Fibroblast of skin of right quadriceps (primary cell): ENCODE measurements at regions not wholly inside any gene's neighbourhood (a gene's known extent, or its start where the extent isn't known, plus 50 kb on each side); places are given as distances from the start of the nearest gene placed in this dataset.

ENCODE experiments used
- DNase-seq: peaks from one replicate; pipeline ENCODE4 v3.0.0-alpha.2; 2013

DNA sequence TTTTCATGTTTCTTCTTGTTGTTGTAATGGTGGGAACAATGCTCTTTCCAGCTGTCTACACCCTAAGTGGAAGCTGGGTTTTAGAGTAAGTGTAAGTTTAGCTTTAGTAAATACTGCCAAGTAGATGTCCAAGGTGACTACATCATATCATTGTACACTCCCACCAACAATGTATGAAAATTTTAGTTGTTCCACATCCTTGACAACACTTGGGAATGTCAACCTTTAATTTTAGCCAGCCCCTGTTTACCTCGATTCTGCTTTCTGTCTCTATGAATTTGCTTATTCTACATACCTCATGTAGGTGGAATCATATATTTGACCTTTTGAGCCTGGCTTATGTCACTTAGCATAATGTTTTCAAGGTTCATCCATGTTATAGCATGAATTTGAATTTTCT is 93.0 kb downstream of the MTPAP start:
- DNase-seq: no peak

DNA sequence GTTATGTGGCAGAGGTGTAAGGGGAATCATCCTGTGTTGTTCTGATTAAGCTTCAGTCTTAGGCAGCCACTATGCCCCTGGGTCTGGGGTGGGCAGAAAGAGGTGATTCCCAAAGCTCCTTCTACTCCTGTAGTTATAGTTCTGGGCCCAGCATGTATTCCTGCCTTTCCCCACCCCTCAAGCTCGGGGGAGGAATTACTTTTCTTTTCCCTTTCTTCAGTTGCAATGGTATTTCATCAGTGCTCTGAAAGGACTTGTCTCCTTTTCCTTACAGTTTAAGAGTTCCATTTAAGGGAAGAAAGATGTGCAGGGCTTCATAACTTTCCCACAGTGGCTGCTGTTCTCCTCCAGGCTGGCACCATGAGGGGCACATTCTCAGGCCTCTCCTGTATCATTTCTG is 94.2 kb downstream of the MTPAP start:
- DNase-seq: peak; percentile 17

DNA sequence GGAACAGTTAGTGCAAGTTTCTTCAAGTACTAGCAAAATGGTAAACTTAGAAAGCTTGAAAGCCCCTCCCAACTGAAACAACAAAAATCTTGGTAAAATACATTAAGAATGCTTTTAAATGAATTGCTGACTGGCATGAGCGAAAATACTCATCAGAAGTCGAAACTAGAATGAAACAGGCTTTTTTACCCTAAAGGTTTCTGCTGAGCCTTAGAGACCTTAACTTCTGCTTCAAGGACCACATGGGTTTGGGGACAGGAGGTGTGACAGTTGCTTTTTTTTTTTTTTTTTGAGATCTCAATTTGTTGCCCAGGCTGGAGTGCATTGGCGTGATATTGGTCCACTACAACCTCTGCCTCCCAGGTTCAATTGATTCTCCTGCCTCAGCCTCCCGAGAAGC is 100.3 kb downstream of the MTPAP start:
- DNase-seq: no peak

DNA sequence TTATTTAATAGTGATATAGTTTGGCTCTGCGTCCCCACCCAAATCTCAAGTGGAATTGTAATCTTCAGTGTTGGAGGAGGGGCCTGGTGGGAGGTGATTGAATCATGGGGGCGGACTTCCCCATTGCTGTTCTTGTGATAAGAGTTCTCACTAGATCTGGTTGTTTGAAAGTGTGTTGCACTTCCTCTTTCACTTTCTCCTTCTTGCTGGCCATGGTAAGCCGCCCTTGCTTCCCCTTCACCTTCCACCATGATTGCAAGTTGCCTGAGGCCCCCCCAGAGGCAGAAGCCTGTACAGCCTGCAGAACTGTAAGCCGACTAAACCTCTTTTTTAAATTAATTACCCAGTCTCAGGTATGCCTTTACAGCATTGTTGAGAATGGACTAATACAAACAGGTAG is 101.4 kb downstream of the MTPAP start:
- no peak for DNase-seq

DNA sequence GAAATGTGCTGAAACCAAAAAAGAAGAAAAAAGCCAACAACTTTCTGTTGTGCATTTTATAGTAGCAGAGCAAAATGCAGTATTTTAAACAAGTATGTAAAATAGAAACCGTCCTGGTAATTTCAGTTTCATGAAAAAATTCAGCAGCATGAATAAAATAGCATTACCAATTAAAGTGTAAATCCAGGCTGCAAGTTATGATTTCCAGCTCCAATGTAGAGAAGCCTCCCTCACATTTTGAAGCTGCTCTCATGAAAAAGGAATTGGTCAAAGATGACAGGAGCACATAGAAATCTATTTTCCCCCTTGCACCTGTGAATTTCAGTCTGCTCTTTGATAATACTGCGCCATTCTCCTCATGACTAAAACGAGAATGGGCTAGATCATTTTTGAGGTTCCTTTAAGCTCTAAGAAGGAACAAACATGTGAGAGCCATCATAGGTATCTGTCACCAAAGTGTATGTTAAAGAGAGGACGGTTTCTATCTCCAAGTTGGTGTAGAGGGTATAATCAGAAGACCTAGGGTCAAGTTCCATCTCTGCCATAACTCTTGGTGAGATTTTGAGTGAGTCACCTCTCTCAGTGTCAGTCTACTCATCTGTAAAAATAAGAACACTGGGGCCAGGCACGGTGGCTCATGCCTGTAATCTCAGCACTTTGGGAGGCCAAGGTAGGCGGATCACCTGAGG is 107.5 kb downstream of the MTPAP start:
- no peak for DNase-seq

DNA sequence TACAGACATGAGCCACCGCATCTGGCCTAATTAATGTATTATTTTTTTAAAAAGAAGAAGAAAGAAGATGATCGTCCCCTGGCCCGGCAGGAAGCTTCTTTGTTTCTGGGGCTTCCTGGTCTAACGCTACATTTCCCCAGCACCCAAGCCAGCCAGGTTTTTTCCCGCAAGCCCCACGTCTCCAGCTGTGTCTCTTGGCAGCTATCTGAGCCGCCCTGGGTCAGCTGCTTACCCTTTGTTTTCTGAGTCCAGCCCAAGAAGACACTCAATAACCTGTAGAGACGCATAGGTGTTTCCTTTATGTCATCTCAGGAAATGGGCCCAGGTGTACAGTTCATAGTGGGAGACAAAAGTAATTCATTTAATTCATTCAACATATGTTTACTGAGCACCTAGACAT is 110.2 kb downstream of the MTPAP start:
- DNase-seq: no peak

DNA sequence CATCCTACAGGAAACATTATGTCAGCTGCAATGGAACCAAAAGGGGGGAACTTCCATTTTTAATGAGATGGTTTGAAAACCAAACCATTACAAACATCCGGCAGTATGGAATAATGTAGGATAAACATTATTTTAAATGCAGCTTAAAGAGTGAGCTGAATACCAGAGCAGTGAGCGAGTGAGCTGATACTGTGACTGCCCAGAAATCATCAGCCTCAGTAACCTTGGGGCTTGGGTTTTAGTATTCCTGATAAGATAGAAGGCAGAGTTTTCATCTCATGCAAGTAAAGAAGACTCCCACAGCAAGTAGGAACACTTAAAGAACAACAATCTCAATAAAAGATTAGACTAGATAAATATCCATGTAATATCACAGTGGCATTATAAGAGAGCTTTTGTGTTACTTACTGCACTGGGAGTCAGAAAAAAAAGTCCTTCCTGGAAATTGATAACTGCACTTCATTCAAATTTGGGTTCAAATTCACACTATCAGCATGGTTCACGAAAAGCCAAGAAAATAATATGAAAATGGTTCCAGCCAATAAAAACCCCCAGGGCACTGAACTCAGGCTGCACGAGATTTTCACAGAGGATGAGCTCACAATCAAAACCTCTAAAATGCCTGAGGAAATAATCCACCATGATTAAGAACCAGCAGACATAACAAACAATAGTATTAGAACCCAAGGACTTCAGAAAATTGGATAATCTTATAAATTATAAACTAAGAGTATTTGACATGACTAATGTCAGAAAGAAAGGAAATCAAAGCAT is 115.7 kb downstream of the MTPAP start:
- DNase-seq: peak; percentile 10

DNA sequence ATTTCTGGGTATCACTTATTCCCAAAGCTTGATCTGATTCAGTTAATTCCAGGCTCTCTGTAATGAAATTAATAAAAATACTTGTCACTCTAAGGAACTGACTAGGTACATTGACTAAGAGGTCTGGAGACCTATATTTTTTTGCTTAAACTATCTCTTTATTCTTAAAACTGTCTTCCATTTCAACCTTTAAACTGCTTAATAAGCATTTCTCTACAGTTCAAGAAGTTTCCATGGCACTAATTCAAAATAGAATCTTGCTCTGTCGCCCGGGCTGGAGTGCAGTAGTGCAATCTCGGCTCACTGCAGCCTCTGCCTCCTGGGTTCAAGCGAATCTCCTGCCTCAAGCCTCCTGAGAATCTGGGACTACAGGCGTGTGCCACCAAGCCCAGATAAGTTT is 117.4 kb downstream of the MTPAP start:
- DNase-seq: no peak

DNA sequence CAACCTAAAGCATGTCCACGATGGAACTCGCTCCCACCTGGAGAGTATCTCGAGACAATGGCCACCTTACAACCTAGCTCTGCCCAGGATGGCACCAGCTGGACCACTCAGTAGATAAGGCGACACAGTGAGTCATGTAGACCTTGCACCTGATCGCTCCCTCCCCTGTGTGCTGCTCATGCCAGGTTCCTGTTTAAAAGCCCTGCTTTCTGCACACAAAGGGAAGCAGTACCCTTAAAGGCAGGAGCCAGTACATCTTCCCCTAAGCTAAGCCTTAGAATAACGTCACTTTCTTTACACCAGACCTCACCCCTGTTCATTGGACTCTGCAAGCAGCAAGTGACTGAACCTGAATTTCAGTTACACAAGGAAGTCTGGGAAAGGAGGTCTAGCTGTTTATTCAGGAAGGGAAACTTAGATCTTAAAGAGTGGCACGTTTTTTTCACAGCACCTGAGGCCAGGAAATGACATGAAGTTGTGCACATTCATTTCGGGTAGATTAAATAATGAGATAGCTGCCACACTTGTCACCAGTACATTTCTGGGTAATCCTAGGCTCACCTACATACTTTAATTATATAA is 117.9 kb downstream of the MTPAP start:
- DNase-seq: no peak

DNA sequence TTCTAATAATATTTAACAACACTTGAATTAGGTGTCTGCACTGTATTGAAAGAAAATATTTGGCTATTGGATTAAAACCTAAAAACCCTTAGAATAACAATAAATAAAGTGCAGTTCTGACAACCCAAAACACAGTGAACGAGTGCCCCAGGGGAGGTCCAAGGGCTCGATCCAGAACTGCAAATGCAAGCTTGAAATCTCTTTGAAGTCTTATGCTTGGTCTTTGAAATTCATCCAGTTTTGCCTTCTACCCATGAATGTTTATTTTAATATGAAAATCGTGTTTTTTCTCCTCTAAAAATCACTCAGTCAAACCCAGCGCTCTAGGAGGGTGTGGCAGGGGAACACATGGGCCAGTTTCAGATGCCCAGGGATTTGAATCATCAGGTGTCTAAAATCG is 119.5 kb downstream of the MTPAP start:
- DNase-seq: no peak

DNA sequence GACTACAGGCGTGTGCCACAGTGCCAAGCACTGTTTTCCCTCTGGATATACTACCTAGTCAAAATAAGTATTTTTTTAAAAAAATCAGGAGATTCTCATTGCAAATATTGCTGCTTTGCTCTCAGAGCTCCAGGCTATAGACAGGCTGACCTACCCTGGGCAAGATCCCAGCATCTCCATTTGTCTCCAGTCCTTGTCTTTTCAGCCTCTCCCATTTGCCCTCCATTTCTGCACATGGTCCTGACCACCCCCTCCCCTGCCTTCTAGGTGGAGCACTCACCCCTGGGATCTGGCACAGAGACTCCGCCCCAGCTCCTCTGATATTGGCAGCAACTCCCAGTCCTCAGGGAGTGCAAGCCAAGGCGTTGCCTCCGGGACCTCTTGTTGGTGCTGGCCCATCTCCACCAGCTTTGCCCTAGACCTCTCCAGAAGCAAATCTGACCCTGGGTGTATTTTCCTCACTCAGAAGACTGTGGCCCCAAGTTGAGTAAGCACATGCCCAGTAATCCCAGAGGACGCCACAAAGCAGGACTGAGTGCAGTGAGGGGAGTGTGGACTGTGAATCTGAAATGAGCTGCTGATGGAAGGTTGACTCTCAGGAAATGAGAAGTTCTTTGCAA is 120.6 kb downstream of the MTPAP start:
- no peak for DNase-seq

DNA sequence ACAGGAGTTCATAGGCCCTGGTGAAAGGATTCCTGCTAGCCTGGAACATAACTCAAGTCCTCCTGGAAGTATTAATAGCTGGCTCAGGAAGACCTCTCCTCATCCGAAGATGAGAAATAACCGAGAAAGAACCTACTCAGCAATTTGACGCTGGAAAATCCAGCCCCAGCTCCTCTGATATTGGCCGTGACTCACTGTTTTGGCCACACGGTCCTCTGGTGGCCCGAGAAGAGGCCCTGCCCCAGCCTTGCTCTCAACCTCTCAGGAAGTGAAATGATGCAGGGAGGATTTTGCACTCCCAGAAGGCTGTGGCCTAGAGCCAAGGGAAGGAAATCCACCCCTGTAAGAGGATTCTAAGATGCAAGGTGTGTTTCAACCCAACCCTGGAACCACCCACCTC is 121.6 kb downstream of the MTPAP start:
- no peak for DNase-seq

DNA sequence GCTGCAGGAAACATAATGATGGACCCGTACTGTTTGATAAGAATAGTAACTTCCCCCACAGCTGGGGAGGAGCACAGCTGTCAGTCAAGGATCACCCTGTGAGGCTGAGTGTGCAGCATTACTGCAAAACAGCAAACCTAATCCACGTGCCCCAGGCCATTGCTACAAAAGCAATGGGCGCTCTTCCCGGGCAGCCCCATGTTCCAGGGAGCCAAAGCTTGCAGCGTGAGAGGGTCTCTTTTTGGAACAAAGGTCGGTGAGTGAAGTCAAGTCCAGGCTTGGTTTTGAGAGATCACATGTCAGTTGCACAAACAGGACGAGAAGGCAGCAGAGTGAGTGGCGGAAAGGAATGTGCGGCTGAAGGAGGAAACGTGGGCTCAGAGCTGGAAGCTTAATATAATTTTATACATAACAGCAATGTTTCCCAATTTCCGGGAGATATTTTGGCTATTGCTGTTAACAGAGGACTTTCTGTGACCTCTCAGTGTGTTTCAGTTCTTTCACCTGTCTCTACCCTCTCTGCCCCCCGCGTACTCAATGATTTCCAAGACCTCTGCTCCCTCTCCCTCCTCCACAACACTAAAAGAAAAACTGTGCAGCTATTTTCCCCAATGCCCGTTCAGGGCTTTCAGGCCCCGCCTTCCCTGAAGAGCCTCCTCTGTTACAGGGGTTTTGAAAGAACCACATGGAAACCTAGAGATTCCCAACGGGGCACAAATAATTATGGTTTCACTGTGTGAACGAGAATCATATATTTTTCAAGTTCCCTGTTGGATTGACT is 128.9 kb downstream of the MTPAP start:
- peak; percentile 52 for DNase-seq

DNA sequence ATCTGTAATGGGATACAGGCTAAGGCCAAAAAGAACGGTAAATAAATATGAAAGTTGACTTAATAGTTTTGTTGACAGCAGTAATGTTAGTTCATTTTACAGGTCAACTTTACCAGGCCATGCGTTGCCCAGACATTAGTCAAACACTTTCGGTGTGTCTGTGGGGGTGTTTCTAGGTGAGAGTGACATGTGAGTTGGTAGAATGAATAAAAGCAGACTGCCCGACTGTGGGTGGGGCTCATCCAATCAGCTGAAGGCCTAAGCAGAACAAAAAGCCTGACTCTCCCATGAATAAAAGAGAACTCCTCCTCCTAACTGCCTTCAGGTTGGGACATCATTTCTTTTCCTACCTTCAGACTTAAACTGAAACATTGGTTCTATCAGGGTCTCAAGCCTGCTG is 132.3 kb downstream of the MTPAP start:
- no peak for DNase-seq

DNA sequence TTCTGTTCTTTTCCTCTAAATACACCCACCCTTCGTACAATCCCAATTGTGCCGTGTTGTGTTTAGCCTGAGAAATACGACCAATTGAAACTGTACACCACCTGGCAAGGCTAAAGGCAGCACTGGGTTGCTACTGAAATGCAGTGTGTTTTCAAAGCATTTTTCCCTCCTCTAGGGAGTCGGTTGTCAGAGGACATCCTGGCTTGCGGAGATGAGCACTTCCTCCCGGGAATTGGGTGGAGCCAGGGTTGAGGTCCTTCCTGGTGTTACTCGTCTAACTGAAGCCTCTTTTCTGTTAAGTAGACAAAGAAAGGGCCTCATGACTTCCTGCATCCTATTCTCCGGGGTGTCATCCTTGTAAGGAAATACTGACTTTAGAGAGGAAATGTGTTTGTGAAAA is 133.5 kb downstream of the MTPAP start:
- peak; percentile 20 for DNase-seq

DNA sequence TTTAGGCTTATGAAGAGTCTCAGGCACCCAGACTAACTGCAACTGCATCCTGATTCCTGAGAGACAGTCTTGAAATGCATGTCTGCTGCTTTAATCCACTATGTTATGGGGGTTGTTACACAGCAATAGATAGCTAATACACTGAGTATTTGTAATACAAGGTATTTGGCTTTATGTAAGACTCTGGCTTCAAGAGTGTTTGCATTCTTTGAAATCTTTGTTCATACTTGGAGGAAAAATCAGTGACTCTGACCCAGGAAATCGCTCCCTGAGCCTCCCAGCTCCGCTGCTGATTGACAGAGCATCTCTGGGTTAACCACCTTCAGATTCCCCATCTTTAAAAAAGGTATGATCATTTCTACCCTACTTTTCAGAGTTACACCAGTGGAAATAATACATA is 133.9 kb downstream of the MTPAP start:
- peak; percentile 28 for DNase-seq

DNA sequence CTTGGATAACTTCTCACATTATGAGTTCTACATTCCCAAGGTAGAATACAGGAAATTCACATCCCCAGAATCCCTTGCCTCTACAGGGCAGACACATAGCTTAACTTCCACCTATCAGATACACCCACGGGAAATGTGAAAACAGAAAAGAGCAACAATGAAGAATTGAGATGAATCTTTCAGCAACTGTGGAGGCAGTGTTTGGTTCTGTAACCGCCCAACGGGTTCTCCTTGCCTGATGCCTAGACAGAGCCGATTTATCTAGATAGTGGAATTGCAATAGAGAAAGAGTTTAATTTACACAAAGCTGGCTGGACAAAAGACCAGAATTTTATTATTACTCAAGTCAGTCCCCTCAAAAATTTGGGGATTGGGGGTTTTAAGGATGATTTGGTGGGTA is 138.8 kb downstream of the MTPAP start:
- no peak for DNase-seq

DNA sequence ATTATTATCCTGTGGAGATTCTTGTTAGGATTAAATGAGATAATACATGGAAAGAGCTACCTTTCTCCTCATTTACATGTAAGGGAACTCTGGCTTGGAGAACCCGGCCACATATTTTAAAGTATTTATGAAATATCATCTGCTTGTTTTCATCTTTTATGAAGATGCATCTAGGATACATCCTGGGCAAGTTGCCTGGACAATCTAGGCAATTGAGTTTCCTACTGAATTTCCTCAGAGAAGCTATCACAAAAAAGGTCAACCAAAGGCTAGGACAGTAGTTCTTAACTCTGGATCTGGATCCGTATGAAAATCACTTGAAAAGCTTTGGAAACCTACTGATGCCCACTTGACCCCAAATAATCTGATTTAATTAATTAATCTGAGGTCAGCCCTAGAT is 140.7 kb downstream of the MTPAP start:
- no peak for DNase-seq

DNA sequence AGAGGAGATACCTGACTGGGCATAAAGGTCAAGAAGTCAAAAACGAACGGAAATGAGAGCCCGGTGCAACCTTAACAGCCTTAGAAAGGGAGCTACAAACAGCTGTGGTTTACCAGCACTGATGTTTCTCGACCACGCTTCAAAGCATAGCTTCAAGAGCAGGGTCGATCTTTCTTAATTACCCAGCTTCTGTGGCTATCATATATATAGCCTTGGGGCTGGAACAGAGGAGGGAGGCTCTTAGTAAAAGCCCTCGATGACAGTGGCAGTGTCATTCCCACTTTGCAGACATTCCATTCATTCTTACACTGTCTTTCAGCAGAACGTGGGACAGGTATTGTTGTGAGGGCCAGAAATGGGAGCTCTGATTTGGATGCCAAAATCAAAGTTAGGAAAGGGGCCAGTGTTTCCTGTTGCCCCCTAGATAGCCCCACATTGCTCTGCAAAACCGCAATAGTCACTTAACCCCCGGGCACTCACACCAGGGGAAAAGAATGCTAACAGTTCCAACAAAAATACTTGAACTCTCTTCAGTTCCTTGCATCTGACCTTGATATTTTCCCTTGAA is 141.5 kb downstream of the MTPAP start:
- no peak for DNase-seq

DNA sequence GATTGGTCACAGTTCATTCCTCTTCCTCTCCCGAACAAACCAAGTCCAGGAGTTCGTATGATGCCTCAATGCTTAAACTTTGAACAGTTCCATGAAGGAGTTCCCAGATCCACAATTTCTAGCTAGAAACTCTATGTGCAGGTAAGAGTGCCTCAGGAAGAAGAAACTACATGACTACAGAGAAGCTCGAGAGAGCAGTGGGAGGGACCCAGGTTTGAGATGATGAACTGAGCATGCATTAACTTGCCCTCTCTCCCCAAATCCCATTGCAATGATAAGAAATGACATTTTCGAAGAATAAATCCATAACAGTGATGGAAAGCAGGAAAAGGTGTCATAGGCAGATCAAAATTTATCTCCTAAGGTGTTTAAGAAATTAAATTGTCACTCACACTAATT is 140.6 kb upstream of the JCAD start:
- no peak for DNase-seq

DNA sequence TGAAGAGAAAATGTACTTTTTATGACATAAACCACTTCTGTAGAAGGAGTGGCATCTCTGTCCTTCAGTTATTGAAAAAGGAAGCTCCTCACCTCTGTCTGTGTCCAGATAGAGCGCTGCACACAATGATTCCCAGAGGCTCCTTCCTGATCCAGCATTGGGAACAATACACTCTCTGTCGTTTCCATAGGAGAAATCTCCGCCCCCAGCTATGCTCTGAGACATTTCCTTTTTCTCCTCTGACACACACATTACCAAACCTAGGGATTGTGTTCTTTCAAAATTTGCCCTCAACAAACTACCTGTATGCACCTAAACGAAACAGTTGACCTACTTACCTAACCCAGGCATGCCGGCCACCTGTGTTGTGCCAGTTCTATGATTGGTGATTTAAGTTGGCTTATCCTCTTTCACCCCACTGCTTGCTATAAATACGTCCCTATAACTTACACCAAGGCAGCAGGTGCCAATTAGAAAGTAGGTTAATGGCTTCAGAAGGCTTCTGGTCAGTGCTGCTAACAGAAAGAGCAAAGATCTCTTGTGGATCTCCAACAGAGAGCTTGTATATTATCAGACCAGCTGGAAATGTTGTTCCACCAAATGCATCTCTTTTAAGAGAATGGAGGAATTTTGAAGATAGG is 140.1 kb upstream of the JCAD start:
- DNase-seq: no peak

DNA sequence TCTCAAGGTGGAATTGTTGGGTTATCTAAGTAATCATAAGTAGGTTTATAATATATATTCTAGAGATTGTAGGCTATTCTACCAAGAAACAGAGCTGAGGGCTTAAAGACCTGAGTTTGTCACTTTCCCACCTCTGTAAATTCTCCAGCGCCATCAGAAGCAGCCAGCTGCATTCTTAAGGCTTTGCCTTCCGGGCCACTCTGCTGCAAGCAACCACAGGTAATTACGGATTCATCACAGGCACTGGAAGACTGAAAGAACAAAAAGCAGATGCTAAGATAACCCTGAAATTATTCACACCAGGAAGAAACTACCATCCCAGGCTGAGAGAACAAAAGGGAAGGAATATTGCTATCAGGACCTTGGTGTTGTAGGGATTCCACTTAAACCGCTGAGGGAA is 137.8 kb upstream of the JCAD start:
- no peak for DNase-seq
